ENCODE measurements at regions not wholly inside any gene's neighbourhood (a gene's known extent, or its start where the extent isn't known, plus 50 kb on each side); places are given as distances from the start of the nearest gene placed in this dataset.

DNA sequence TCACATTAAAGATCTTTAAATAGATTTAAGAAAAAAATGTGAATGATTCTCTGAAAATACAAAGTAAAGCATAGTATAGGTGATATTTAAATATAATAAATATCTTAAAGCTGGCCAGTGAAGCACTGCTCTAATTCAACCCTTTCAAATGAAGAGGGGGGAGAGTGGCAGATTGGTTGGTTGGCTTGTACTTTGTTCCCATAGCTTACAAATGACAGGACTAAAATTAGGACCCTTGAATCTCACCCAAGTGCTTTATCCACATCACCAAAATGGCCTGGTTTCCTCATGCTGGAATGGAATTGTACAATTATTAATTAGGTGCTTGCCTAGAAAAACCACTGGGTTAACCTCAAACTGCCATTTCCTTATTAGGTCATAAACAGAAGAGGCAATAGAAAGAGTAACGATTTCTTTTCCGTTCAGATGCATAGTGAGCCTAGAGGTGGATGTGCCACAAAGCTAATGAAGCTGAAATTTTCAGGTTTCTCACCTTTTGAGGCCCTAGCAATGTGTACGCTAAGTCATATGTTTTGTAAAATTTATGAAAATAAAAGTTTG lies 354.5 kb upstream of the CDH6 start:
- DNase-seq: no peak

DNA sequence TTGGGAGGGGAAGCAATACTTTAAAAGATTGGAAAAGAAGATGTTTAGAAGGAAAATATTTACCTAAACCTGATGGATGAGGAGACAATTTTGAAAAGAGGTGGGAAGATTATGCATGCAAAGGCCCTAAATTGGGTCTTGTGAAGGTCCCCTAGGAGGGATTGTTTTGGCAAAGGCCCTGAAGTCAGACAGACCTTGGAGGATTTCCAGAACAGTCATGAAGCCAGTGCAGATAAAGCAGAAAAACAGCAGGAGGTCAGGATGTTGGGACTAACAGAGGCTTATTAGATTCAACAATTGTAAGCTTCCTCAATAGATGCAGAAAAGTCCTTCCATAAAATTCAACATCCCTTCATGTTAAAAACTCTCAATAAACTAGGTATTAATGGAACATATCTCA lies 361.0 kb upstream of the CDH6 start:
- DNase-seq: no peak

DNA sequence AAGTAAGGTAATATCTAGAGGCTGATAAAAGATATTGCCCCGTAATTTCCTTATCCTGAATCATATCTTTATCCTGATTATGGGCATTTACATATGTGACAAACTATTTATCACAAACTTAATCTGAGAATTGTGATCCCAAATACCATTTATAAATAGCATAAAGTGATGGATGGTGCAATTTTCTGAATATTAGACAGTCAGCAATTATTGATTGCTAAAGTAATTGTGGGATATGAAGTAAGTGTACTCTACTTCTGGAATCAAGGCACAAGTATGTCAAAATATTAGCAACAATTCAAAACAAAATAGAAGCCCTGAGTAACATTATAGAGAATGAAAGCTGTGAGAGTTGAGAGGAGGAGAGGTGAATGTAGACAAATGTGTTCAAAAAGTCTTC lies 361.9 kb upstream of the CDH6 start:
- DNase-seq: no peak

DNA sequence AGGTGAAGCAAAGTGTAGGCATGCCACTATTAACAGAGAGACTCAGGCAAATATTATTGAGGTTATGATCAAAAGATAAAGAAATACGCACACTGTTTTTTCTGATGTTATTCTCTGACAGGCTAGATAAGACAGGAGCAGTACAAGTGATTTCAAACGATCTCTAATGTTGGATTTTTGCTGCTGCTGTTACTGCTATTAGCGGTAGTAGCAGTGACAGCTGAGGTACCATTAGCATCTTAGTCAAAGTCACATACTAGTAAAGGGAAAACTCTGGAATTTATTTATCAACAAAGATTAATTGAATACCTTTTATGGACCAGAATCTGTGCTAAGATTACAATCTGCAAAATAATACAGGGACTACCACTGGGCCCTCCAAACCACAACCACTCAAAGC lies 362.4 kb upstream of the CDH6 start:
- no peak for DNase-seq

DNA sequence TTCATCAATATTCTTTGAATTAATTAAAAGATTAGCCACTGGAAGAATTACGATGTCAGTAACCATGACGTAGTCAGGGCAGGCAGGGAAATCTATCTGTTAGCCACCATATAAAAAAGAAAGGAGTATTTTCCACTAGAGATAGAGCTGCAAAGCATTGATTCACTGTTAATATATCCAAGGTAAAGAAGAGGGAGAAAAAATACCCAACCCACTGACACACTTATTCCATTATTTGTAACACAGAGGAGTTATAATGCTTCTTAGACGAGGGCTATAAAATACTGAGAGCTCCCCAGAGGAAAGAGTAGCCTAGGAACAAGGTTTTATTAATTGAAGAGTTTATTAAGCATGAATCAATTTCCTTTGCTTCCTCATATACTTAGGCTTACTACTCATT lies 382.2 kb upstream of the CDH6 start:
- no peak for DNase-seq

DNA sequence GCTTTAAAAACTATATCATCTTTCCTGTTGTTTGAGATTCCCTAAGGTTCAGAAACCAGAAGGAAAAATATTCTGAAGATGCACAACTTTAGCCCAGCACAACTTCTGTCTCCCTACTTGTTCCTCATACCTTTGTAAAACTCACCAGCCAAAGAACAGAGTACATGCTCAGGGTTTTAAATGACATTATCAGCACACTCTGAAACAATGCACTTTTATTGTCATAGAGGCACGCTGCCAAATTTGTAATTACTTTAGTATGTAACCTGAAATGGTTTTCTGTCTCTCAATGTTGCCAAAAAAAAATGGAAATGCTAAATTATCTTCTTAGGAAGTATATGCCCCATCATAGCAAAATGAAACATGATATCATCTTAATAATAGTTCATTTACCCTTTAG lies 383.6 kb upstream of the CDH6 start:
- DNase-seq: no peak

DNA sequence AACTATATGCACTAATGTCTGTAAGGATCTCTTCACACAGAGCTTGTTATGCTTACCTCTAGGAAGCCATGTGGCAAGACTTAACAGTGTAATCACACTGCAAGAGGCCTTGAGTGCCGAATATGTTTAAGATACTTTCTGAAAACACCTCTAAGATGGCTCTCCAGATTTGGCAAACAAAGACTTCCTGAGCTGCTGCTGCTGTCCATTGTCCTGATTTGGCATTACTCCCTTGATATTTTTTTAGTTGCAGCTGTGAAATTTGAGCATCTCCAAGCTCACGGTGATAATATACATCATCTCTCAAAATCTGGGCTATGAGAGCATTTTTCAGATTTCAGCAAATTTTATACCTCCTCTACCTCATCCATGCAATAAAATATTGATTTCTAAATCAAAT lies 384.5 kb upstream of the CDH6 start:
- no peak for DNase-seq

DNA sequence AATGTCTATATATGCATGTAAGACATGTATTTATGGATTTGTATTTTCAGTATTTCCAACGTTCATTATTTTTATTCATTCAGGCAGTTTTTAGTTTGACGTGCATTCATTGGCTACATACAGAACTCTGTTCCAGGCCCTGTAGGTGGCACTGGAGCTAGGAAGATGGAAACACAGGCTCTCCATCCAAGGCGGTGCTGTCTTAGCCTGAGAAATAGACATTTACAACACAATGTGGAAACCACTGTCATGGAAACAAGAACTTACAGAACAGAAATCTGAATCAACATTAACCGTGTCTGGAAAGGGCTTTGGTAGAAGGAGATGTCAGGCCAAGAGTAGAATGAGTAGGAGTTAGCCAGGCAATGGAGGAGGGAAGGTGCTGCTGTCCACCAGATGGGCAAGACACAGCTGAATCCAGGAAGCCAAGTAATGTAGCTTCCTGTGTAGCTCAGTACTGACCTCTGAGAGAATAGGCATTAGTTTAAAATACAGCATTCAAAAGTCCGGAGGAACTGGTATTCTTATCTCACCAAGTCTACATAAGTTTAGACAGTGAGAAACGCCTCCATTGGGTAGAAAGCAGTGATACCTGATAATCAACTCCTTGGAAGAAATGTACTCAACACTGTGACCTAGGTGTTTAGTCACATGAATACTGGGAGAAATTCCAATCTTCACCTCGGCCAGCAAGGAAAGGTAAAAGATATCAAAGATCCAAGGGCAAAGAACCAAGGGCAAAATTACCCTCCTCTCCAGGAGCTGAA lies 388.6 kb upstream of the CDH6 start:
- DNase-seq: no peak

DNA sequence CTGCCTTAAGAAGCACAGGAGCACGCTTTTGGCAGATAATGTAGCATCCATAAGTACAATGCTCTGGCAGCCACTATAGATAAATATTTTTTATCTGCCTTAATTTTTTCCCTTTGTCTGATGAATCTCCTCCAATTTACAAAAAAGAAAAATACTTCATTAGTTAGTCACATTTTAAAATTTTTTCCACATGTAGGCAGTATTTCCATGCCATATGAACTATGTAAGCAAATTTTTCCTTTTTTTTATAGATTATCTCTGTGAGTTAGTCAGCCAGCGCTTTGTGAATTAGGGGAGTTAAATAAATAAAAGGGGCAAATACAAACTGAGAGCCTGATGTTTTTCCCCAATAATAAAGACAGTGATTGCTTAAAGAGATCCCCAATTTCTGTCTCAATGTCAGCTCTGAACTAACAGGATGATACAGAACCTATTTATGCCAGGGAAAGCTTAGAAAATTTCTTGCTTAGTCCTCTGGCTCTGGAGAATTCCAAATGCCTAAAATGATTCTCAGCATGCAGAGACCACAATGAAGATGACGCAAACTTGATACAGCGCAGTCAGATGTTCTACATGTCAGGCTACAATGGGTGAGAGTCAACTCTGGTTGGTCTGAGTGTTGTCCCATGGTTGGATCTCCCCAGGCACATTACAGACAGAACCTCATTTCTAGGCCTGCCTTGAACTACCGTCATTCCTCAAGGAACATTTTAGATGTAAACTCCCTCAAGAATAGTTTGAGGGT lies 390.4 kb upstream of the CDH6 start:
- no peak for DNase-seq

DNA sequence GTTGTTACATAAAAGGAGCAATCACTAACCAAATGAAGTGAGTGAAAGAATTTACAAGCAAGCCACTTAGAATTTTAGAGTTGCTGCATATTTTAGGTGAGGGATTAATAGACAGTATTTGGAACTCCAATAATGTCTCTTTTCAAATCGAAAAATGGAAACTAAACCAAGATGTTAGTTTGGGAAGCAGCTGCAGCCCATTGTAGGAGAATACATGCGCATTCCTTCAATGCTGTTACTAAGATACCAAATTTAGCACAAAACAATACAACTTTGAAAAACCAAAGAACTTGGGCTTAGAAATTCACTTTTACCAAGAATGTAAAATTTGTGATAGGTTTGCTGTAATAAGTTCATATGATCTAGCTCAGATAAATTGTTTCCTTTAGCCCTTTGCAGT lies 411.8 kb upstream of the CDH6 start:
- no peak for DNase-seq

DNA sequence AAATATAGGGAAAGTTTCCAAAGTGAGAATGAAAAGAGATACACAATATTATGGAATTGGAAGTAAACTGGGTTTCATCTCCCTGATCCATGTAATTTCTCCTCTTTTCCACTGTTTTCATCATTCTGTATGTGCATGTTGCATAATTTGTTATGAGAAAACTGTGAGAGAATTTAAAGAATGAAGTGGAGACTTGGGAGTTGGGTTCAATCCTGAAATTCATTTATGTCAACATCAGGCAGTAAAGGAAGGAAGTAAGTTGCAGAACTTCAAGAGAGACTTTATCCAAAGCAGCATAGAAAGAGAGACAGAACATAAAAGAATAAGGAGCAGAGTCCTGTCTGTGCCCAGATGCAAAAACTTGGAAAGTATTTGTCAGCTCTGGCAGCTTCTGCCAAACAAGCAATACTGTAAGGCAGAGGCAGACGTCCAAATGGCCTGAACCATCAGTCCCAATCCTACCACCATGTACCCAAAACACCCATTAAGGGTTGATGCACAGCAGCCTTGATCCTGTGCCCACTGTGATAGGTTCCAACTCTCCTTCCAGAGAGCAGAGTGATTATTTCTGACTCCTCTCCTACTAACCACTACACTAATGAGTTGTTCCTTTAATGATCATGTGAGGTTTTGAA lies 425.3 kb upstream of the CDH6 start:
- no peak for DNase-seq

DNA sequence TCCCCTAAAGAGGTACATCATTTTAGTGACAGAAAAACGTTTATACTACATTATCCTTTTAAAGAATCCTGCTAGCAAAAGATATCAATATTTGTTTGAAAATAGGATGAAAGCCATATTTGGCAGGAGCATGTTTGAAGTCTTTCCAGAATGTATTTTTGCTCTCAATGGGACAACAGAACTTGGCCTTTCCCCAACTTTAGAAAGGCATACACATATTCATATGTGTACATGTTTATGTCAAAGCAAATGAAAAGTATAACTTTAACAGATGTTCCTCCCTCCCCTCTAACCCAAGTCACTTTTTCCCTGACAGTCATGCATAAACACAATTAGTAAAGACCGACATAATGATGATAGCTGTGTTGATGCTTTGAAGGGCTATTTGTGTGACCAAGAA lies 427.8 kb upstream of the CDH6 start:
- DNase-seq: no peak

DNA sequence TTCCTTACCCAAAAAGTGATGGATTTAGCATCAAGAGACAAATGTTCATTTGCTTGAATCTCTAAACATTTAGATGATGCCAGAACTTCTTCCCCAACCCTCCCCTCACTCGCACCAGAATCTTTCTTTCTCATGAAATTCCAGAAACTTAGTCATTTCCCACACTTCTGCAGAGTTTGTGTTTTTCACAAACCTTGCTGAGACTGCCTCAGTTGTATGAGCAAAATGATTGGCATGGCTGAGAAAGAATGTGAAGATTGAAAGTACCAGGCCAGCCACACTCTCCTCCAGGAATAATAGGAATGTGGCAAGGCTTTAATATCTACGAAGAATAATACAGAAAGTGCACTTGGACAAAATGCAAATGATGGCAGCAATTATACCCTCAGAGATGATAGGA lies 428.3 kb upstream of the CDH6 start:
- no peak for DNase-seq

DNA sequence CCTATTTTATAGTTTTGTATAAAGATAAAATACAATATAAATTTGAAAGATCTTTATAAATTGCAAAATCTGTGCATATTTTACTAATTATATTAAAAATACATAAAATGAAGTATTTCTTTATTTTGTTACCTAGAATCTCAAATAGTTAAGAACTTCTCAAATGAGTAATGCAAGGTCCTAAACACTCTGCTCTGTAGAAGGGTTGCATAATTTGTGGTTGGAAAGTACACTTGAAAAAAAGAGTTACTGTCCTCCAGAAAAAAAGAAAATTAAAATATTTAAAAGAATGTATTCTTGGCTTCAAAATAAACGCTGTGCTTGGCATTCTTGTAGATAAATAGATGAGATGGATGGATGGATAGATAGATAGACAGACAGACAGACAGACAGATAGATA lies 428.8 kb upstream of the CDH6 start:
- no peak for DNase-seq

DNA sequence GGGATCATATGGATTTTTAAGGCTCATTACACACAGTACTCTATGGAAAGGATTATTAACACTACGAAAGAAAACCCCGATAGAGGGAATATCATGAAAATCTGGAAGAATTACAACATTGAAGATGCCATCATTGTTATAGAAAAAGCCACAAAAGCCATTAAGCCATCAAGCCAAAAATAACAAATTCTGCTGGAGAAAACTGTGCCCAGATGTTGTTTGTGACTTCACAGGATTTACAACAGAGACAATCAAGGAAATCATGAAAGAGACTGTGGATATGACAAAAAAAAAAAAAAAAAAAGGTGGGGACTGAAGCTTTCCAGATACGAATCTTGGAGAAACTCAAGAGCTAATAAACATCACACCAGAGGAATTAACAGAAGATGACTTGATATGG lies 433.8 kb upstream of the CDH6 start:
- DNase-seq: no peak

DNA sequence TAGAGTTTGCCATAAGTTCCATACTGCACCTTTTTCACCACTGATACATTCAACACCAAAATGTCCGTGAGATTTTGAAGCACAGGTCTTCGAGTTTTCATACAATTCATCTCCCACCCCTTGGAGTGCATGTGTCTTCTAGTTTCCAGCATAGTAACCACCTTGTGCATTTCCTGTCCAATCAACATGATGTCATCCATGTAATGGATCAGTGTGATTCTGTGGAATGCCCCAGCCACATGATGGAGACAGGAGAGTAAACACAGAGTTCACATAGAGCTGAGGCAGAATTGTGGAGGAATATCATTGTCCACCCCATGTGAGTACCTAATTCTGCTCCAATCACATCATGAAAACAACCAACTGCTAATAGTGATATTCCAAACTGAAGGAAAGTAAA lies 441.5 kb upstream of the CDH6 start:
- no peak for DNase-seq

DNA sequence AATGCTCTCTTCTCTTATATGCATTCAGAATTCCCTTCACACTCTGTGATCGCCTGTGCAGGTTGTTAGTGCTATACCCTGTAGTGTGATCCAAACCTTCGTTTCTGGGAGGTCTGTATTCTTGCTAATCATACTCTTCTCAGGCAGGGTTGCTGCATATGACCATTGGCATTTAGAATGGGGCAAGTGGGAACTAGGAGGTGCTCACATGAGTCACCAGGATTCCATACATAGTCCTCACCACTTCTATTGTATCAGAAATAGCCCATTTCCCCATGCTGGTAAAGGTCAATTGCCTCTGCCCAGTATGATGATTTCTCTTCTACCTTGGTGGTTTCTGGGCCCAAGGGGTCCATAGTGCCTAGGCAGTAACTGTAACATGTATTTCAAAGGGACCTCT lies 443.5 kb upstream of the CDH6 start:
- no peak for DNase-seq

DNA sequence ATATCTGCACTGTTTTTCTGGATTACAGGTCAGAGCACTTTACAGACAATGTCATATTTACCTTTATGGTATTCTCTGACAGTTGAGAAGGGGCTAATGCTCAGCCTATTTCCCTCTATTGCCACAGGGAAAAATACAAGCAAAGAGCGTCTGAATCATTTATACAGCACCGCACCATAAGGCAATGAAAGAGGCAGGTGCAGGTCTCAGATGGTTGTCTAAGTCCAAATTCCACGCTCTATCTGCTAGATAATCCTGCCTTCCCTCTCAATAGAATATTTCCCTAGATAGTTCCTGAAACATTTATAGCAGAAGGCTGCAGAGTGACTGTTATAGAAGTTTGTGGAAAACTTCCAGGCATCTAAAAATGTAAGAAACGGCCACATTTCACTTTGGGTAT lies 446.1 kb upstream of the CDH6 start:
- DNase-seq: no peak

DNA sequence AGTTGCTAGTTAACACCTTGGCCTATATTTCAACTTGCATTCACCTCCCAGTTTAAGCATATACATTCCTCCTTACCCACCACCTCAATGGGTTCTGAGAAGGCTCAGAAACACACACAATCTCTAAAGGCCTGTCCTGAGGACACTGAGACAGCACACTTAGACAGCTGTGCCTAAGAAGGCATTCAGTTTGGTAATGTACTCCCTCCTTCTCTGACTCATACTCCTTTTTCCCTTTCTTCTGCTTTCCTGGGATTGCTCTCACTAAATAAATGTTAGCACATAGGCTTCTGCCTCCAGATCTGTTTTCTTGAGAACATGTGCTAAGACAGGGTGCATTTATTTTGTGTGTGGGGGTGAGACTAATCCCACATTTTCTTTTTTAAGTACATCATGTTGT lies 456.8 kb upstream of the CDH6 start:
- no peak for DNase-seq

DNA sequence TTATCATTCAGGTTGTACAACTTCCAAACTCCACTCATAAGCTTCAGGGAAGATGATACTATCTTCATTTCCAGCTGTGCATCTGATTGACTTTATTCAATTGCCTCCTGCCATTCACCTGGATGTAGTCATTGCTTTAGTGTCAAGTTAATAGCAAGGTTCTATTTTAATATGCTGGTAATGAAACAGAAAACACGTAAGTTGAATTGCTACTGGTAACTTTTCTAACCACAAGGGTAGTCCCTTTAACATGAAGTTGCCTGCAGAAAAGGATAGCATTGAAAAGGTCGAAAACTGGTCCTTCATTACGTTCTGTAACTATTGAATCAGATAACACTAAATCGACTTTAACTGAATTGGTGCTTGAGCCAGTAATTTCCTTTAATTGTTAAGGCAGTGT lies 459.4 kb upstream of the CDH6 start:
- DNase-seq: no peak

DNA sequence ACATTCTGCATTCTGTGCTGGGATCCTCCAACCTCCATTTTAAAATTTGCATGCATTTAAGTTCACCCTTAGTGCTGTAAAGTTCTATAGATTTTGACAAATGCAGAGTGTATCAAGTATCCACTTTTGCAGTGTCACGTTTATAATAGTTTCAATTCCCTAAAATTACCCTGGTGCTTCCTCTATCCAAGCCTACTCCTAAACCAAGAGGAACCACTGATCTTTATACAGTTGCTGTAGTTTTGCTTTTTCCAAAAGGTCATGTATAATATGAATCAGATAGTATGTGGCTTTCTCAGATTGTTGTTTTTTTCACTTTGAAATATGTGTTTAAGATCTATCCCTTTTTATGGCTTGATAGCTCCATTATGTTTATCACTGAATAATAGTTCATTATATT lies 468.4 kb upstream of the CDH6 start:
- DNase-seq: no peak

DNA sequence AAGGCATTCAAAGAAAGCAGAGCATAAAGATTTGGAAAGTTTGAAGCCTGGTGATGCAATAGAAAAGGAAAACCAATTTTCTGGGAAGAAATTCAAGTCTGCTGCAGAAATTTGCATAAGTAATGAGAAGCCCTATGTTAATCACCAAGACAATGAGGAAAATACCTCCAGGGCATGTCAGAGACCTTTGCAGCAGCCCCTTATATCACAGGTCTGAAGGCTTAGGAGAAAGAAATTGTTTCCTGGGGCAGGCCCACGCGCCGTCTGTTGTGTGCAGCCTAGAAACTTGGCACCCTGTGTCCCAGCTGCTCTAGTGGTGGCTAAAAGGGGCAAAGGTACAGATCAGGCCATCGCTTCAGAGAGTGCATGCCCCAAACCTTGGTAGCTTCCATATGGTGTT lies 495.3 kb upstream of the CDH6 start:
- no peak for DNase-seq

DNA sequence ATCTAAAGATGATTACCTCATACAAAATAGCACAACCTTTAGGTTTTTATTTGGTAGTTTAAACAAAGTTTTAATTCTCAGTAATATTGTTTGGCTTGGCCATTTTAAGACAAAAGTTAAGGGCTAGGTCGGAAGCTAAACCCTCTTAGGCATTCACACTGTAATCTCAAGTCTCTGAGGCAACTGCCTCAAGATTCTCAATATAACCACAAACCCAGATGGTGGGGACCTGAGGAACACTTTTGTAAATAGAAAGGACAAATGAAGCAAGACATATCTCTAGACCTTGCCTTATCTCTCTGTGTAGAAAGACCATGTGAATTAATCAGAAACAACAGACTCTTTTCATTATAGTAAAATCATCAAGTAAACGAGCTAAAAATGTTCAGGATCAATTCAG lies 500.2 kb upstream of the CDH6 start:
- no peak for DNase-seq

DNA sequence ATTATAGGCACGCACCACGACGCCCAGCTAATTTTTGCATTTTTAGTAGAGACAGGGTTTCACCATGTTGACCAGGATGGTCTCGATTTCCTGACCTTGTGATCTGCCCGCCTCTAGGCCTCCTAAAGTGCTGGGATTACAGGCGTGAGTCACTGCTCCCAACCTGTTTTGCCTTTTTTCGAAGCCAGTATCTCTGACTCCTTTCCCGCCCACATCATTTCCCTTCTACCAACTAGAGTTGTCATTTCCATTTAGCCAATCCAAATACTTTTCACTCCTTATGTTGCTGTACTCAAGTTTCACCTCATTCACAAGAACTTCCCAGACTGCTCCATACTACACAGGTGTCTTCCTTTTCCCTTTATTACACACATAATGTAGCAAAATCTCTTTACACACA lies 502.6 kb upstream of the CDH6 start:
- DNase-seq: no peak
